ENCODE measurements at regions not wholly inside any gene's neighbourhood (a gene's known extent, or its start where the extent isn't known, plus 50 kb on each side); places are given as distances from the start of the nearest gene placed in this dataset.

DNA sequence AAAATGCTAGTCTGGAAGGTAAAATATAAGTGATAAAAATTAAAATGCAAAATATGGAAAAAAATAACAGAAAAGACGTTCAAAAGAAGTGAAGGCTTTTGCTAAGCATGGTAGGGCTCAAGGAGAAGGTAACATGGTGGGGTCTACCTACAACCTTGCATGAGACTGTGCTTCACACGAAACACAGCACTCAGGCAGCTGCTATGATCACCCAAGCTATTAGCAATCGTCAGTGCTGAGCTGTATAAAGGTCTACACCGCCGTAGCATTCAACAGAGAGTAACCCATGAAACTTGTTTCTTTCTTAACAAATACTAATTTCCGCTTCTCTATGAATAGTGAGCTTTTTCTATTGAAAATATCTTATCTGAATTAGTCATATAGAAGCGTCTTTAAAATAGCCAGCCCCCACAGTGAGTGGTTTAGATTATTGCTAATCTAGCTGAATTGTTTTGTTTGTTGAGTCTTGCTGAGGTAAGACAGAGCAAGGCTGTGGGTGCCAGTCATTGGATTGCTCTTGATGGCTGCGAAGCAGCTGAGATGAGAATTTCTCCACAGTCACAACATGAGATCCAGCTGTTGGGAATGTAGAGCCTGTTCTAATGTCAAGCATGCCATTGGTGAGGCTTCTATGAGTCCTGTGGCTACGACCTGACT lies 230.0 kb downstream of the KLF13 start:
- DNase-seq (ENCODE audit: low read depth) = no peak
- TF ChIP-seq, protein P1, sequence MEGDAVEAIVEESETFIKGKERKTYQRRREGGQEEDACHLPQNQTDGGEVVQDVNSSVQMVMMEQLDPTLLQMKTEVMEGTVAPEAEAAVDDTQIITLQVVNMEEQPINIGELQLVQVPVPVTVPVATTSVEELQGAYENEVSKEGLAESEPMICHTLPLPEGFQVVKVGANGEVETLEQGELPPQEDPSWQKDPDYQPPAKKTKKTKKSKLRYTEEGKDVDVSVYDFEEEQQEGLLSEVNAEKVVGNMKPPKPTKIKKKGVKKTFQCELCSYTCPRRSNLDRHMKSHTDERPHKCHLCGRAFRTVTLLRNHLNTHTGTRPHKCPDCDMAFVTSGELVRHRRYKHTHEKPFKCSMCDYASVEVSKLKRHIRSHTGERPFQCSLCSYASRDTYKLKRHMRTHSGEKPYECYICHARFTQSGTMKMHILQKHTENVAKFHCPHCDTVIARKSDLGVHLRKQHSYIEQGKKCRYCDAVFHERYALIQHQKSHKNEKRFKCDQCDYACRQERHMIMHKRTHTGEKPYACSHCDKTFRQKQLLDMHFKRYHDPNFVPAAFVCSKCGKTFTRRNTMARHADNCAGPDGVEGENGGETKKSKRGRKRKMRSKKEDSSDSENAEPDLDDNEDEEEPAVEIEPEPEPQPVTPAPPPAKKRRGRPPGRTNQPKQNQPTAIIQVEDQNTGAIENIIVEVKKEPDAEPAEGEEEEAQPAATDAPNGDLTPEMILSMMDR (conservative IDR thresholded peaks at IDR 0.05; ENCODE audit: low read depth, low read length) = no peak
- no peak overlapping the region for H3K4me3 ChIP-seq (ENCODE audit: low read length)

DNA sequence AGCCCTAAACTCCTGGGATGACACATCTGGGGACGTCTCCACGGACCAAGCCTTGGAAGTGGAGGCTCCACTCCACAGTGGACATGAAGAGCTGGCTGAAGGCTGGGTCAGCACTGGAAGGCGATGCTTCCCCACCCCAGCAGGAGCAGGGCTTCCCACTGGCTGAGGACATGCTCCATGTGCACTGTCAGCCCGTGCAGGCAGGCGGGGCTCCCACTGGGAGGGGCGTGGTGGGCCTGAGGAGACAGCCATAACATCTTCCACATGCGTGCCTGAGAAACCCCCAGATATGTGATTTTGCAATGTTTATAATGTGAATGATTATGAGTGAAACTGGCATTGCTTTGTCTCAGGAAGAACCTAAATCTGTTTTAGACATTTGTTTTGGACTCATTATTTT lies 231.3 kb downstream of the KLF13 start:
- no peak overlapping the region for H3K4me3 ChIP-seq (ENCODE audit: low read length)
- TF ChIP-seq, protein P1 (conservative IDR thresholded peaks at IDR 0.05; ENCODE audit: low read depth, low read length) = no peak
- DNase-seq (ENCODE audit: low read depth) = no peak

DNA sequence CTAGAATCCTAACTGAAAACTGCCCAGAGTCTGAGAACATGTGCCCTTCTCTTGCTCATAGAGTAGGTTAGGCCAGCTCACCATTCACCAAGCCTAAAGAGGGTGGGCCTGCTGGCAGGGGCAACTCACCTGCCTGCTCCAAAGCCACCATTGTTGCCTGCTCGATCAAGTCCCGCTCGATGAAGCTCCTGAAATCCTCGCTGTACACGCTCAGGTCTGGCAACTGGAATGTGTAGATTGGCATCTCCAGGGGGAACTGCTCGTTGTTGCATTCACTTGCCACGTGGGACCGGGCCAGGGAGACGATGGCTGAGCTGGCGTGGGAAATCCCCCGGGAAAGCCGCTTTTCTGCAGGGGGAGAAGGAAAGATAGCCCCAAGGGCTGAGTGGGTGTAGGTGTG lies 232.2 kb downstream of the KLF13 start:
- DNase-seq (ENCODE audit: low read depth) = no peak
- H3K4me3 ChIP-seq (ENCODE audit: low read length) = no peak overlapping the region

DNA sequence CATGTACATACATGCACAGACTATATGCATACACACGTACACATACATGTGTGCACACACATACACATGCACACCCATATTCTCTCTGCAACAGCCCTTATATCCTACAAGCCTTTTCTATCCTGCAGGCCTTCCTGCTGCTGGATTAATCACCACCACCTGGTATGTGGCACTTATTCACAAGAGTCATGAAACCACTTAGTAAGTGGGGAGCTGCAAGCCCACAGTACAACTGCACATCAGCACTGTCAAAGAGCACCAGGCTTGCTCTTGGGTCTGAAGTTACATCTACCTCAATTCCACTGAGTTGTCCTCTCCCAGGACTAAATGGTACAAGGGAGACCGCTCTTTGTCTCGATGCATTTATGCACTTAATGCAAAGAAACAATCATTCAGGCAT lies 233.2 kb downstream of the KLF13 start:
- H3K4me3 ChIP-seq (ENCODE audit: low read length) = no peak overlapping the region
- TF ChIP-seq, protein P1 (conservative IDR thresholded peaks at IDR 0.05; ENCODE audit: low read depth, low read length) = no peak
- DNase-seq (ENCODE audit: low read depth) = no peak

More for the DNA sequence above, 232.2 kb downstream of the KLF13 start:
- TF ChIP-seq, protein P1 (conservative IDR thresholded peaks at IDR 0.05; ENCODE audit: low read depth, low read length) = no peak

DNA sequence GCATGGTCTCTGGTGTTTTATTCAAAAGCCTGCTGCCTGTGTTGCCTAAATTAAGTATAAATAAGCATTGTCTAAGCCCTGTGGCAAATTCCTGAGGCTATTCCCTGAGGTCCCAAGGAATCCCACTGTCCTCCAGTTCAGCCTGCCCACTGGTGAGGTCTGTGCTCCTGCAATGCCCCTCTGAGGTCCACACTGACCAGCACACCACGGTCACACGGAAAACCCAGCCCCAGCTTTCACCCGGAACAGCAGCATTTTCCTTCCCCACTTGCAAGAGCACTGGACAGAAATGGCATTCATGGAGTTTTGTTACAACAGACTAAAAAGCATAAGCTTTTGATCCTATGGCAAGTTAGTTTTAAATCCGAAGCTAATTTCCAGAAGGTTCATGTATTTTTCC lies 234.0 kb downstream of the KLF13 start:
- no peak for DNase-seq (ENCODE audit: low read depth)
- no peak overlapping the region for H3K4me3 ChIP-seq (ENCODE audit: low read length)
- TF ChIP-seq, protein P1 (conservative IDR thresholded peaks at IDR 0.05; ENCODE audit: low read depth, low read length) = no peak

DNA sequence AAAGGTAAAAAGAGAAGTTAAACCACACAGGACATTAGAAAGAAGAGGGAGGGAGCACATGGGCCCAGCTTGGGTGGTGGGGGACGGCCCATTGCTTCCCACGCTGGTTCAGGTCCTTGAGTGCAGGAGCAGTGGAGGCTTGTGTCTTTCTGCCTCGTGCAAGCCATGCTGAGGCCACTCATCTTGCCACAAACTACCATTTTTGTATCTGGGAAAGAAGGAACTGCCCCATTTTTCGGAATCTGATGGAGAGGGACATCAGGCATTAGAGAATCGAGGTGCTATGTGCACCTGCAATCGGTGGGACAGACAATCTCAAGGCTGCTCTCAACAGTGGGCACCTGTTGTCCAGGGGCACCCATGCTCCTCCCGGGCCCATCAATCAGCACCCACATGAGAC lies 234.5 kb downstream of the KLF13 start:
- DNase-seq (ENCODE audit: low read depth) = no peak
- TF ChIP-seq, protein P1 (conservative IDR thresholded peaks at IDR 0.05; ENCODE audit: low read depth, low read length) = no peak
- H3K4me3 ChIP-seq (ENCODE audit: low read length) = no peak overlapping the region

DNA sequence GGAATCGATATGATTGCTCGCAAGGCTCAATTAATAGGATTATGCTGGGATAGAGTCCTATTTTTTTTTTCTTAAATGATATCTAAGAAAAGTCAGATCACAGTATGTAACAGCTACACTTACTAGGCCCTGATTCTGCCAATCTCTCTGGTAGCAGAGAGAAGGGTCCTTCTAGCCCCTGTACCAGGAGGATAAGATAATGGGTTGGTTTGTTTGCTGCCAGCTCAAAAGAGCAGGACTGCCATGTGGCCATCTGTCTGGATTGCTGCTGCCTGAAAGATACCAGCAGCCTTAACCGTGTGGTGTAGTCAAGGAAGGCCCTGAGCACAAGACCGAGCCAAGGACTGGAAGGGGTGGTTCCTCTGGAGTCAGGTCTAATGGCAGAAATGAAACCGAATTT lies 236.4 kb downstream of the KLF13 start:
- no peak overlapping the region for H3K4me3 ChIP-seq (ENCODE audit: low read length)
- DNase-seq (ENCODE audit: low read depth) = no peak
- TF ChIP-seq, protein P1 (conservative IDR thresholded peaks at IDR 0.05; ENCODE audit: low read depth, low read length) = no peak

Data from retinal pigment epithelial cell (primary cell).